ENCODE measurements at regions not wholly inside any gene's neighbourhood (a gene's known extent, or its start where the extent isn't known, plus 50 kb on each side); places are given as distances from the start of the nearest gene placed in this dataset.

- no peak for TF ChIP-seq POLR2A (IDR thresholded peaks at IDR 0.05; ENCODE audit: low read depth, low read length)
- TF ChIP-seq CTCF (IDR thresholded peaks at IDR 0.05; ENCODE audit: extremely low read depth in 1 of 2, insufficient read depth in 1 of 2, low read depth in 1 of 2, low read length in 2 of 2) = no peak
- no peak for TF ChIP-seq POLR2AphosphoS5 (IDR thresholded peaks at IDR 0.05; ENCODE audit: insufficient read depth, low read depth, low read length)
- no peak for TF ChIP-seq EZH2 (IDR thresholded peaks at IDR 0.05; ENCODE audit: borderline replicate concordance, low read depth, low read length, severe bottlenecking)
- no peak for TF ChIP-seq MAX (IDR thresholded peaks at IDR 0.05; ENCODE audit: insufficient read depth, insufficient read length)
- TF ChIP-seq JUN (IDR thresholded peaks at IDR 0.05; ENCODE audit: borderline replicate concordance, insufficient read depth, insufficient read length, low read depth) = no peak
- TF ChIP-seq MYC (IDR thresholded peaks at IDR 0.05; ENCODE audit: low read depth, low read length) = no peak
Observed at GRCh38 chr2:185142677-185143076, 544.3 kb downstream of the ZNF804A start.

Measured in endothelial cell of umbilical vein (primary cell).